ENCODE measurements at regions not wholly inside any gene's neighbourhood (a gene's known extent, or its start where the extent isn't known, plus 50 kb on each side); places are given as distances from the start of the nearest gene placed in this dataset.

GRCh38 chr22:48700566-48701295, 1126.9 kb downstream of the BRD1 start:
- no peaks in the 10 kb centered on the region for H3K4me1 ChIP-seq (ENCODE audit: insufficient read depth, low read length)
- no peaks in the 10 kb centered on the region for H3F3A ChIP-seq (ENCODE audit: low read length, unreplicated experiment)
- H3K79me2 ChIP-seq (ENCODE audit: low read length): no peaks in the 10 kb centered on the region
- no peak overlapping the region for H3K27ac ChIP-seq (ENCODE audit: low read length)
- no peak overlapping the region for H2AFZ ChIP-seq (ENCODE audit: low read length)
- ChIA-PET CTCF (no interaction called here), POLR2A (ENCODE audit: unreplicated experiment) (no interaction called here)
- intact Hi-C loops (cut with micrococcal nuclease): no loop called here
- no peaks in the 10 kb centered on the region for H4K20me1 ChIP-seq (ENCODE audit: low read length)
- no peaks in the 10 kb centered on the region for H3K9me2 ChIP-seq (replicated peaks; ENCODE audit: low read length)
- TF ChIP-seq EZH2phosphoT487 (IDR thresholded peaks at IDR 0.05; ENCODE audit: borderline replicate concordance, low read length): no peak
- TF ChIP-seq EZH2 (IDR thresholded peaks at IDR 0.05; ENCODE audit: low read length, unreplicated experiment): no peak
- no peak for TF ChIP-seq CTCF (conservative IDR thresholded peaks at IDR 0.05; ENCODE audit: low read depth, low read length)
- H3K4me3 ChIP-seq (ENCODE audit: low read length): no peak overlapping the region
- no peaks in the 10 kb centered on the region for H3K27me3 ChIP-seq (ENCODE audit: low read length)
- no peaks in the 10 kb centered on the region for H3K9me3 ChIP-seq (ENCODE audit: low read length)
- BruUV-seq (replicated peaks): no TSS peak
- no peak for ATAC-seq
- H3K9ac ChIP-seq (ENCODE audit: low read length): no peak overlapping the region
- H3K4me2 ChIP-seq (ENCODE audit: low read length): no peak overlapping the region
- DNase-seq: no peak
- no peaks in the 10 kb centered on the region for H3K36me3 ChIP-seq (ENCODE audit: low read depth, low read length)

GRCh38 chr22:48700180-48700565, 1127.5 kb downstream of the BRD1 start:
- POLR2A ChIA-PET (ENCODE audit: unreplicated experiment): no interaction called here

More at GRCh38 chr22:48700180-48700565, 1127.5 kb downstream of the BRD1 start:
- DNase-seq (no peak), ATAC-seq (no peak)
- H3K9ac ChIP-seq (ENCODE audit: low read length): no peak overlapping the region
- H3K79me2 ChIP-seq (ENCODE audit: low read length): no peaks in the 10 kb centered on the region
- TF ChIP-seq EZH2 (IDR thresholded peaks at IDR 0.05; ENCODE audit: low read length, unreplicated experiment) (no peak), CTCF (conservative IDR thresholded peaks at IDR 0.05; ENCODE audit: low read depth, low read length) (no peak), EZH2phosphoT487 (IDR thresholded peaks at IDR 0.05; ENCODE audit: borderline replicate concordance, low read length) (no peak)
- H3K4me2 ChIP-seq (ENCODE audit: low read length): no peak overlapping the region
- H3K27me3 ChIP-seq (ENCODE audit: low read length): no peaks in the 10 kb centered on the region
- no peaks in the 10 kb centered on the region for H3F3A ChIP-seq (ENCODE audit: low read length, unreplicated experiment)
- H3K9me2 ChIP-seq (replicated peaks; ENCODE audit: low read length): no peaks in the 10 kb centered on the region
- intact Hi-C loops (cut with micrococcal nuclease): no loop called here
- no TSS peak for BruUV-seq (replicated peaks)
- H3K27ac ChIP-seq (ENCODE audit: low read length): no peak overlapping the region
- no peak overlapping the region for H3K4me3 ChIP-seq (ENCODE audit: low read length)
- no peaks in the 10 kb centered on the region for H3K36me3 ChIP-seq (ENCODE audit: low read depth, low read length)
- H4K20me1 ChIP-seq (ENCODE audit: low read length): no peaks in the 10 kb centered on the region
- CTCF ChIA-PET: no interaction called here
- H2AFZ ChIP-seq (ENCODE audit: low read length): no peak overlapping the region
- no peaks in the 10 kb centered on the region for H3K4me1 ChIP-seq (ENCODE audit: insufficient read depth, low read length)
- H3K9me3 ChIP-seq (ENCODE audit: low read length): no peaks in the 10 kb centered on the region

All from PC-3 (cell line).